IMR-90 (cell line): ENCODE measurements at regions not wholly inside any gene's neighbourhood (a gene's known extent, or its start where the extent isn't known, plus 50 kb on each side); places are given as distances from the start of the nearest gene placed in this dataset.

Experiments
- ATAC-seq: fragments of 200-7000 bp; cut with Tn5 transposase; 2 replicates; pipeline ENCODE4 v1.9.1; 2020; ENCODE audit warnings: low read depth, mild to moderate bottlenecking, moderate library complexity
- BruUV-seq: library from RNA; stranded (reverse); fragments of 400-500 nt; replicated peaks from 2 replicates; lab custom pipeline; 2021; lab: Mats Ljungman, UMichigan
- CTCF ChIA-PET: fragments of 300-600 bp; formaldehyde crosslinking; extraction: SDS; loops from one replicate; lab custom pipeline; 2021; ENCODE audit warnings: antibody characterized with exemption; lab: Yijun Ruan, JAX
- POLR2A ChIA-PET: fragments of 300-600 bp; sonication (Branson Sonifier 250); formaldehyde crosslinking; loops from one replicate; lab custom pipeline; 2022; ENCODE audit warnings: antibody characterized with exemption; ENCODE audit not compliant: unreplicated experiment; lab: Charles Lee
- DNase-seq: peaks from one replicate; pipeline ENCODE4 v3.0.0; 2013
- H2AFZ ChIP-seq: replicated peaks from 2 replicates; pipeline ENCODE3; 2013; ENCODE audit warnings: low read length, mild to moderate bottlenecking; ENCODE audit not compliant: poor library complexity
- H2AK5ac ChIP-seq: 2 replicates; pipeline ENCODE4 v1.6.1; 2013; ENCODE audit warnings: low read depth, low read length, inconsistent platforms
- H2AK9ac ChIP-seq: replicated peaks from 2 replicates; pipeline ENCODE3; 2013; ENCODE audit warnings: mild to moderate bottlenecking, low read depth, low read length, moderate library complexity; ENCODE audit not compliant: poor library complexity
- H2BK120ac ChIP-seq: 2 replicates; pipeline ENCODE4 v1.6.1; 2013; ENCODE audit warnings: low read depth, low read length, inconsistent platforms
- H2BK15ac ChIP-seq: 3 replicates; pipeline ENCODE4 v1.6.1; 2013; ENCODE audit warnings: low read depth, low read length, inconsistent platforms
- H2BK20ac ChIP-seq: 2 replicates; pipeline ENCODE4 v1.6.1; 2013; ENCODE audit warnings: low read depth, mild to moderate bottlenecking, inconsistent platforms, low read length, moderate library complexity
- H2BK5ac ChIP-seq: 2 replicates; pipeline ENCODE4 v1.6.1; 2013; ENCODE audit warnings: mild to moderate bottlenecking, low read depth, low read length, inconsistent platforms; ENCODE audit not compliant: poor library complexity, severe bottlenecking
- H3K14ac ChIP-seq: replicated peaks from 2 replicates; pipeline ENCODE4 v1.6.1; 2013; ENCODE audit warnings: low read depth, low read length, inconsistent platforms
- H3K18ac ChIP-seq: 2 replicates; pipeline ENCODE4 v1.6.1; 2013; ENCODE audit warnings: low read depth, low read length, control low read depth
- H3K23ac ChIP-seq: 2 replicates; pipeline ENCODE4 v1.6.1; 2013; ENCODE audit warnings: low read depth, low read length, inconsistent platforms
- H3K27ac ChIP-seq: 2 replicates; pipeline ENCODE4 v1.5.1; 2013; ENCODE audit warnings: mild to moderate bottlenecking, control low read depth, low read length; ENCODE audit not compliant: insufficient read depth
- H3K27me3 ChIP-seq: 2 replicates; pipeline ENCODE4 v1.6.1; 2013; ENCODE audit warnings: low read length; ENCODE audit not compliant: control insufficient read depth, insufficient read depth
- H3K36me3 ChIP-seq: 2 replicates; pipeline ENCODE4 v1.6.1; 2013; ENCODE audit warnings: low read length, mixed read lengths; ENCODE audit not compliant: control insufficient read depth, insufficient read depth
- H3K4ac ChIP-seq: 2 replicates; pipeline ENCODE4 v1.6.1; 2013; ENCODE audit warnings: low read depth, low read length, inconsistent platforms
- H3K4me1 ChIP-seq: 2 replicates; pipeline ENCODE4 v1.6.1; 2013; ENCODE audit warnings: low read length, mixed read lengths; ENCODE audit not compliant: control insufficient read depth, insufficient read depth
- H3K4me2 ChIP-seq: 2 replicates; pipeline ENCODE4 v1.6.1; 2013; ENCODE audit warnings: low read depth, mild to moderate bottlenecking, control low read depth, low read length, moderate library complexity
- H3K4me3 ChIP-seq: 2 replicates; pipeline ENCODE4 v1.5.1; 2013; ENCODE audit warnings: low read depth, mild to moderate bottlenecking, control low read depth, low read length, moderate library complexity; ENCODE audit not compliant: insufficient read depth
- H3K56ac ChIP-seq: 2 replicates; pipeline ENCODE4 v1.6.1; 2013; ENCODE audit warnings: low read length, inconsistent platforms; ENCODE audit not compliant: insufficient read depth; ENCODE audit errors: extremely low read depth
- H3K79me1 ChIP-seq, 2 experiments: 2 replicates each; pipeline ENCODE4 v1.6.1; 2013; ENCODE audit warnings: low read length in 2 of 2, inconsistent platforms in 1 of 2, low read depth in 1 of 2
- H3K9ac ChIP-seq: 2 replicates; pipeline ENCODE4 v1.6.1; 2013; ENCODE audit warnings: low read depth, low read length, control low read depth
- H3K9me1 ChIP-seq: 2 replicates; pipeline ENCODE4 v1.6.1; 2013; ENCODE audit warnings: low read length, inconsistent platforms; ENCODE audit not compliant: insufficient read depth
- H3K9me3 ChIP-seq: 2 replicates; pipeline ENCODE4 v1.6.1; 2013; ENCODE audit warnings: low read length; ENCODE audit not compliant: control insufficient read depth, insufficient read depth
- H4K20me1 ChIP-seq: 2 replicates; pipeline ENCODE4 v1.6.1; 2013; ENCODE audit warnings: low read length, inconsistent platforms; ENCODE audit not compliant: insufficient read depth
- H4K5ac ChIP-seq: 2 replicates; pipeline ENCODE4 v1.6.1; 2013; ENCODE audit warnings: mild to moderate bottlenecking, low read depth, low read length, control low read depth
- H4K8ac ChIP-seq, 2 experiments: 2 replicates each; pipeline ENCODE4 v1.6.1; 2013; ENCODE audit warnings: low read depth in 2 of 2, low read length in 2 of 2, control low read depth in 1 of 2, inconsistent platforms in 1 of 2
- H4K91ac ChIP-seq: 2 replicates; pipeline ENCODE4 v1.6.1; 2013; ENCODE audit warnings: low read depth, low read length, inconsistent platforms; ENCODE audit not compliant: insufficient read depth
- BHLHE40 ChIP-seq: fragments of 150-350 bp; IDR thresholded peaks from 2 replicates; pipeline ENCODE4 v1.6.1; 2016; ENCODE audit warnings: mild to moderate bottlenecking, low read depth, low read length
- CEBPB ChIP-seq: IDR thresholded peaks from 2 replicates; pipeline ENCODE4 v1.6.1; 2012; ENCODE audit warnings: low read depth, low read length, improper control_type of control experiment
- CHD1 ChIP-seq: IDR thresholded peaks from 2 replicates; pipeline ENCODE4 v1.6.1; 2012; ENCODE audit warnings: low read depth, low read length, improper control_type of control experiment
- CTCF ChIP-seq: conservative IDR thresholded peaks from 2 replicates; pipeline ENCODE4 v1.5.1; 2012; ENCODE audit warnings: mild to moderate bottlenecking, low read depth, low read length, improper control_type of control experiment
- FOS ChIP-seq: fragments of 150-350 bp; IDR thresholded peaks from 2 replicates; pipeline ENCODE4 v1.6.1; 2016; ENCODE audit warnings: low read depth, low read length
- MXI1 ChIP-seq: IDR thresholded peaks from 2 replicates; pipeline ENCODE4 v1.6.1; 2012; ENCODE audit warnings: low read depth, mild to moderate bottlenecking, low read length, moderate library complexity, borderline replicate concordance
- NFE2L2 ChIP-seq: fragments of 150-350 bp; IDR thresholded peaks from 2 replicates; pipeline ENCODE4 v1.6.1; 2016; ENCODE audit warnings: low read depth, mild to moderate bottlenecking, low read length
- POLR2A ChIP-seq: IDR thresholded peaks from 2 replicates; pipeline ENCODE4 v1.6.1; 2012; ENCODE audit warnings: mild to moderate bottlenecking, low read depth, low read length
- RAD21 ChIP-seq: IDR thresholded peaks from 2 replicates; pipeline ENCODE4 v1.6.1; 2012; ENCODE audit warnings: low read length, improper control_type of control experiment
- SMC3 ChIP-seq: fragments of 150-350 bp; IDR thresholded peaks from 2 replicates; pipeline ENCODE4 v1.6.1; 2016; ENCODE audit warnings: low read depth, mild to moderate bottlenecking, antibody characterized with exemption, low read length, moderate library complexity
- dilution Hi-C: fragments of 300-500 bp; cut with HindIII; formaldehyde crosslinking; loops from one replicate; pipeline ENCODE4 v1.14.3; 2018; ENCODE audit warnings: low sequenced_read_pairs; ENCODE audit not compliant: unreplicated experiment
- in situ Hi-C: fragments of 300-500 bp; cut with MboI; formaldehyde crosslinking; loops from 3 replicates; pipeline ENCODE4 v1.14.3; 2019; ENCODE audit warnings: low sequenced_read_pairs, inconsistent platforms, mixed read lengths
- intact Hi-C: fragments of 100-400 bp; cut with micrococcal nuclease; formaldehyde crosslinking; loops from 2 replicates; pipeline ENCODE4 v1.10.0; 2022

- DNase-seq, result no peak
- CTCF ChIA-PET, result no interaction called here
- no peak overlapping the region for H4K5ac ChIP-seq
- H3K27me3 ChIP-seq, result no peaks in the 10 kb centered on the region
- H2BK20ac ChIP-seq, result no peak overlapping the region
- H3K4me3 ChIP-seq, result no peak overlapping the region
- H3K4ac ChIP-seq, result no peak overlapping the region
- no peak overlapping the region for H3K9ac ChIP-seq
- H2BK15ac ChIP-seq, result no peak overlapping the region
- no peak overlapping the region for H3K18ac ChIP-seq
- H3K9me3 ChIP-seq, result no peaks in the 10 kb centered on the region
- no peak overlapping the region for H2BK120ac ChIP-seq
- H2AK5ac ChIP-seq, result no peak overlapping the region
- no peaks in the 10 kb centered on the region for H4K20me1 ChIP-seq
- no peak overlapping the region for H3K27ac ChIP-seq
- no peak overlapping the region for H3K14ac ChIP-seq
- no peak for ATAC-seq
- no peak overlapping the region for H2AFZ ChIP-seq
- intact Hi-C loops, result no loop called here
- no peak overlapping the region for H2BK5ac ChIP-seq
- no peak overlapping the region for H4K91ac ChIP-seq
- no peak overlapping the region for H4K8ac ChIP-seq
- no peak overlapping the region for H3K56ac ChIP-seq
- H2AK9ac ChIP-seq, result no peak overlapping the region
- H3K4me2 ChIP-seq, result no peak overlapping the region
- H3K23ac ChIP-seq, result no peak overlapping the region
- in situ Hi-C loops, result no loop called here
- BruUV-seq, result no TSS peak
- H3K79me1 ChIP-seq, result no peaks in the 10 kb centered on the region
- H3K9me1 ChIP-seq, result no peaks in the 10 kb centered on the region
- peaks cover 2% of the 10 kb centered on the region; the same call in 1 of the 2 replicates for H3K4me1 ChIP-seq
- TF ChIP-seq CEBPB, result no peak
- no peak for TF ChIP-seq FOS
- TF ChIP-seq RAD21, result no peak
- TF ChIP-seq CHD1, result no peak
- TF ChIP-seq POLR2A, result no peak
- no peak for TF ChIP-seq CTCF
- TF ChIP-seq BHLHE40, result no peak
- TF ChIP-seq MXI1, result no peak
- TF ChIP-seq SMC3, result no peak
- TF ChIP-seq NFE2L2, result no peak
- no peaks in the 10 kb centered on the region for H3K36me3 ChIP-seq
- dilution Hi-C loops, result no loop called here
- POLR2A ChIA-PET, result no interaction called here
These were observed 69.2 kb upstream of the GOLGA8B start for GRCh38 chr15:34652726-34653033.
